ENCODE measurements at regions not wholly inside any gene's neighbourhood (a gene's known extent, or its start where the extent isn't known, plus 50 kb on each side); places are given as distances from the start of the nearest gene placed in this dataset.
"Not testable (repeated sequence)": the region's sequence is repeated elsewhere in the genome, so short reads cannot be mapped to it uniquely, and the experiment has no call there.

DNA sequence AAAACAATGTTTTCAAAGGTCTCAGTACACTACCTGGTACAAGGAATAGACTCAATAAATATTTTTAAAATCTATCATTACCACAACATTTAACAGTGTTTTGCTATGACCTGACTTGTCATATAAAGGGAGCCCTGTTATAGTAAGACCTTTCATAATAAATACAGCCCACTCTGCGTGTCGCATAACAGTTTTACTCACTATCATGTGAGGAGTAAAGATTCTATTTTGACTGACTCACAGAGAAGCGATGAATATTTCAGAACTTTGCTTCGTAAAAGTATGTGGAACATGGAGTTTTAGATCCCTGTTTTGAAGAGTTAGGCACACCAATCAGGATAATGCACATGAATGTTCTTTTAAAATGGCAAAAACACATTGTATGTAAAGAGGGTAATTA, 531.2 kb downstream of the KCNA4 start:
- DNase-seq (ENCODE audit: low read depth in 2 of 2), result no peak

- no peak for DNase-seq (ENCODE audit: low read depth in 2 of 2)
These were observed 532.3 kb downstream of the KCNA4 start for GRCh38 chr11:29484548-29484947.

DNA sequence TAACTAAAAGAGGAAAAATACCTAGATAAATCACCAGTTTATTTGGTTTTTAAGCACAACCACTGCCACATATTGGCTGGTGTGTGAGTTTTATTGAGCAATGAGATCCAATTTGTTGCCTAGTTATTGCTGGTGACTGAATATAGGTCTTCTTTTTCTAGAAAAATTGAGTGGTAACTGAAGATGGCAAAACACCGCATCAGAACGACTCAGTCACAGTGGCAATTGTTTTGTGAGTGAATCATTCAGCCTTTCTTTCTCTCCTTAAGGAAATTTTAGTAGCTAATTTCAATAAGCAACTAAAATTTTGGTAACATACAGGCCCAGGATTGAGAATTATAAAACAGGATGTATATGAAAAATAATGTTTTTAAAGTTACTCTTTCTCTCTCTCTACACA, 533.0 kb downstream of the KCNA4 start:
- DNase-seq (ENCODE audit: low read depth in 2 of 2), result no peak

DNA sequence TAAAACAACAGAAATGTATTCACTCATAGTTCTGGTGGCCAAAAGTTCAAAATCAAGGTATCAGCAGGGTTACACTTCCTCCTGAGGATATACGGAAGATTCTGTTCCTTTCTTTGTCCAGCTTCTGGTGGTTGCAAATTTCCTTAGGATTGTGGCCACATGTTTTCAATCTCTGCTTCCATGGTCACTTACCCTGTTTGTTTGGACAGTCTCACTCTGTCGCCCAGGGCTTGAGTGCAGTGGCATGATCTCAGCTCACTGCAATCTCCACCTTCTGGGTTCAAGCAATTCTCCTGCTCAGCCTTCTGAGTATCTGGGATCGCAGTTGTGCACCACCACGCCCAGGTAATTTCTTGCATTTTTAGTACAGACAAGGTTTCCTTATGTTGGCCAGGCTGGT, 534.3 kb downstream of the KCNA4 start:
- no peak for DNase-seq (ENCODE audit: low read depth in 2 of 2)

DNA sequence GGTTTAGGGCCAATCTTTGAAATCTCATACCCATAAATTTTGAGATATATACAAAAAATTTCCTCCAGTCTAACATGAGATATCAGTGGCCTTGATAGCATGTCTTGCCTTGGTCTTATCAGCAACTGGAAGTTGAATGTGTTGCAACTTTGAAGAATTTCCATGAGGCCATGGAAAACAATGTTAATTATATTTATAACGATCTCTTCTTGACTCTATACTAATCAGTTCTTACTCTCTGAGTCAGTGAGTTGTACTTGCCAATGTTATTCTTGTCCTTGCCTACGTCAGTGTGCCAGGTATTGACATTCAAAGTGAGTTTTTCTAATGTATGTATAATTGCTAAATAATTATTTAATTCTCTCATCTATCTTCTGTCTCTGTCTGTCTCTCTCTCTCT, 535.1 kb downstream of the KCNA4 start:
- DNase-seq (ENCODE audit: low read depth in 2 of 2), result no peak

GRCh38 chr11:29480981-29481380, 535.8 kb downstream of the KCNA4 start:
- DNase-seq (ENCODE audit: low read depth in 2 of 2), result no peak

DNA sequence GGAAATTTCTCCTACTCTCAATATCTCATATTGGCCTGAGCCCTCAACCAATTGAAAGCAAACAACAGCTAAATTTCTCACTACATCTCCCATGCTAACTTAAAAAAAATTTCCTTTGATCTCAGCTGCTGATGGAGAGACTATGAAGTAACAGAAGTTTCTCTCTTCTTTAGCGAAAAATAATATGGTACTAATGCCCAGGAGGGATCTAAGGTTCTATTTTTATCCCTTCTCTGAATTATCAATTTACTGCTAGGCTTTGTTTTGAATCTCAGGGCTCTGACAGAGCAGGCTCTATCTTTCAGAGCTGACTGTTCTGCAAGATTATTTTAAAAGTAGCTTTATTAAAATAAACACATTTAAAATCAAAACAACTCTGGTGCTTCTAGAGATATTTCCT, 558.6 kb downstream of the KCNA4 start:
- DNase-seq (ENCODE audit: low read depth in 2 of 2), result no peak

DNA sequence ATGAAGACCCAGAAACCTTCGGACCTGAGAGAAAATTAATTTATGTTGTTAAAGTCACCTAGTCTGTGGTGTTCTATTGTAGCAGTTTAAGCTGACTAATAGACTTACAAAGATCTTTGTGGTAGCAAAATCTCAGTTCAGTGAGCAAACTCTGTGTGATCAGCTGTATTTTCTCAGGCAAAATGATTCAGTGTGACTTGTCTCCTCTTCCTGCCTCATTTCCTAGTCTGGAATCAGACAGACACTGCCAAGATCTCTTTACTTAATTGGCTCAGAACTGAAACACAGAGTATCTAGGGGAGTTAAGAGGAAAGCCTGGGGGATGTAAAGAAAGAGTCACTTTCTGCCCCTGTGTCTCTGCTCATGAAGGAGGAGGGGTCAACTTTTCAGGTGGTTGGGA, 564.7 kb downstream of the KCNA4 start:
- DNase-seq (ENCODE audit: low read depth in 2 of 2), result peak; percentile 30 to 93

- no peak for DNase-seq (ENCODE audit: low read depth in 2 of 2)
These were observed 567.4 kb downstream of the KCNA4 start for GRCh38 chr11:29449281-29450074.

DNA sequence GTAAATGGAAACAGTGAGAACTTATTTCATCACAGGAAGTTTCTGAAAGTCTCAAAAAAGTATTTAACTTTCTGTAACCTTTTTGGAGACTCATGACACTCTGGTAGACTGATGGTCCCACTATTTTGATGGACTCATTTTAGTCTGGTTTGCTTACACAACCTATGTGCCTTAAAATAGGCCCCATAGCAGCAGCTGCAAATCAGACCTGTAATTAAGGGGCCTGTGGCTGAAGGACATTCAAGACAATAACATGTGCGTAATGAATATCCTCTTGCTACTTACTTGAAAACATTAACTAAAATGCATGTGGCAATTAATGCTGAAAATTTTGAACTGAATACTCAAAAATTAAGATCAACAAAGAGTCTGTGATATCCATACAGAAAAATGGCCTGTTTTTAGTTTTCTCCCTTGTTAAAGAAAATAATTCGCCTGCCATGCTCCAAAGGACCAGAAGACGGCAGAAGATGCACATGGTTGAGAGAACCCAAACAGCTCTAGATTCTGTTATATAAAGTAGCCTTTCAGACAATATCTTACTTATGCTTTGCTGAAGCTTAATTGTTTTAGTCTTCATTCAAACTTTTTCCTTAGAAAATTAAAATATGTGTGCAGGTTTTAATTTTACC, 568.5 kb downstream of the KCNA4 start:
- peak; percentile 27 to 54 for DNase-seq (ENCODE audit: low read depth in 2 of 2)

GRCh38 chr11:29447821-29448220, 569.0 kb downstream of the KCNA4 start:
- DNase-seq (ENCODE audit: low read depth in 2 of 2), result no peak

GRCh38 chr11:29446132-29446531, 570.7 kb downstream of the KCNA4 start:
- no peak for DNase-seq (ENCODE audit: low read depth in 2 of 2)

- not testable (repeated sequence) for DNase-seq (ENCODE audit: low read depth in 2 of 2)
These were observed 571.6 kb downstream of the KCNA4 start for GRCh38 chr11:29445191-29445590.

GRCh38 chr11:29438815-29439214, 578.0 kb downstream of the KCNA4 start:
- no peak for DNase-seq (ENCODE audit: low read depth in 2 of 2)

DNA sequence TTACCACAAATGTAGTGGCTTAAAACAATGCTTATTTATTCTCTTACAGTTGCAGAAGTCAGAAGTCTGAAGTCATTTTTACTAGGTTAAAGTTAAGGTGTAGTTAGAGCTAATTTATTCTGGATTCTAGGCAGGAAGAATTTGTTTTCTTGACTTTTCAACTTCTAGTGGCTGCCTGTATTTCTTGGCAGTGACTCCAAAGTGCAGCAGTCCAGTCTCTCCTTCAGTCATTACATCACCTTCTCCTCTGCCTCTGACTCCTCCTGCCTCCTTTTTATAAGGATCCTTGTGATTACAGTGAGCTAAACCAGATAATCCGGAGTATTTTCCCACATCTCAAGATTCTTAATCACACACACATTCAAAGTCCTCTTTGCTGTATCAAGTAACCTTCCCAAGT, 581.4 kb downstream of the KCNA4 start:
- DNase-seq (ENCODE audit: low read depth in 2 of 2), result peak in 1 of 2 donors; percentile 17

DNA sequence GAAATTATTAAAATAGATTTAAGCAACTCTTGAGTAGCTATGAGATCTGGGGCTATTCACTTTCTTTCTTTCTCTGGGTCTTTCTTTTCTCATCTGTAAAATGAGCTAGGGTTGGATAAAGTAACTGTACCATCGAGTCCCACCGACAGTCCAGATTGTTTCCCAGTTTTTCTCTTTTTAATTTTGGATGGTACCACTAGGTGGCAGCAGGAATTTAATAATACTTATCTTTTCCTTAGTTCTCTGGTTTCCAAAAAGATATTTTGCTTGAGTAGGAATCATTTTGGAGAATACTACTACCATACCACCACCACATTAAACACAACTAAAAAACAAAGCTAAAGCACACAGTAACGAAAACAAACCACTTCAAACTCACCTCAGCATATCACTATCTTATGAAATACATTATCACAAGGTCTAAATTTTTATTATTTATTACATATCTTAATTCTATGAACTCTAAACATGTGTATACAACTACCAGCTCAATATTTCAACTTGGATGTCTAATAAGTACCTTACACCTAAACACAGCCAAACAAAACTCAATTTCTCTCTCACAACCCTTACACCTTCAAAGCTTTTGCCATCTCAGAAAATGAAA, 584.0 kb downstream of the KCNA4 start:
- DNase-seq (ENCODE audit: low read depth in 2 of 2), result peak; percentile 24

- DNase-seq (ENCODE audit: low read depth in 2 of 2), result no peak
These were observed 611.5 kb downstream of the KCNA4 start for GRCh38 chr11:29405305-29405704.

DNA sequence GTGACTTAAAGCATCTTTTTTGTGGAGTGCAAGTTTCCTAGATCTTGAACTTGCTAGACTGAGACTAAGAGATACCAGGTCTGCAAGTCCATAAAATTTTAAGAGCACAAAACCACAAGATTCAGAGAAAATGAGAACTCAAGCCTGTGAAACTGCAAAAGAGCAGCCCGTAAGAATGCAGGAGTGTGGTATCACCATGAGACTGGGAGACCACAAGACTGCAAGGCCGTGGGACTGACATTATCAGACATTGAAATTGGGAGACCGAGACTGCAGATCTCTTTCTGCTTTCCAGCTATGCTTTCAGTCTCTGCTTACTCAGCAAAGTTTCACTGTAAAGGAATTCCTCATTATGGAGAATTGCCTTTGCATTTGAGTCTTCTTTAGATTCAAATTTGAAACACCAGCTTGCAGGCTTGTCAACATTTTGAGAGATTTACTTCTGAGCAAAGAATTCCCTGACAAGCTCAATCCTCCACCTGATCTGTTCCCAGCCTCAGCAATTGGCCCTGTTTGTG, 621.2 kb downstream of the KCNA4 start:
- DNase-seq (ENCODE audit: low read depth in 2 of 2), result no peak

DNA sequence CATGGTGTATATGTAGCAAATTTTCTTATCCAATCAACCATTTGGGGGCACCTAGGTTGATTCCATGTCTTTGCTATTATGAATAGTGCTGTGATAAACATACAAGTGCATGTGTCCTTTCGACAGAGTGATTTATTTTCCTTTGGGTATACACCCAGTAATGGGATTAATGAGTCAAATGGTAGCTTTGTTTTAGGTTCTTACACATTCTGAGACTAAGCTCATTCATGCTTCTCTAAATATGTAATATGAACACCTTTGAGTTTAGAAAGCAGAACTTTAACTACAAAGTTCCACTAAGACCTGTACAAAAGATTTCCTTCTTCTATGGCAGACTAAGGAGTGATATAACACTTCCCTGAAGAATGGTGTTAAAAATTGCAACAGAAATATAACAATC, 627.0 kb downstream of the KCNA4 start:
- DNase-seq (ENCODE audit: low read depth in 2 of 2), result no peak

- DNase-seq (ENCODE audit: low read depth in 2 of 2), result no peak
These were observed 643.1 kb downstream of the KCNA4 start for GRCh38 chr11:29373725-29374124.

- no peak for DNase-seq (ENCODE audit: low read depth in 2 of 2)
These were observed 648.7 kb downstream of the KCNA4 start for GRCh38 chr11:29368126-29368525.

- no peak for DNase-seq (ENCODE audit: low read depth in 2 of 2)
These were observed 652.8 kb downstream of the KCNA4 start for GRCh38 chr11:29364006-29364405.

DNA sequence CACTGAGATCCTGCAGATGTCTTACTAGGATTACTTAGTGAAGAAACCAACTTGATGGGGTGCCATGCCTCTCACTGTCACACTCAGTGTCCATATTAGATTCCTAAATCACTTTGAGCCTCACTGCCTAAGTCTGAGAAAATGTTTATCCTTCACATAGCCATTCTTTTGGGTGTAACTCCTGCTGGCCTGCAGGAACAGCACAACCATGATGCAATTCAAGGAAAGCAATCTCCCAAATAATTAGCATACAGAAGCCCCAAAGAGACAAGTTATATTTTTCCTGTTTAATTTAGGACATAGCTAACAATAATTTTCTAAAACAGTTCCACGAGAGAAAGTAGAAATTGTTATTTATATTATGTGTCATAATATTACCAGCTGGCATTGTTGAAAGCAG, 655.5 kb downstream of the KCNA4 start:
- no peak for DNase-seq (ENCODE audit: low read depth in 2 of 2)

Data from lung microvascular endothelial cell (primary cell).